GDM1 (cell line): ENCODE measurements at regions not wholly inside any gene's neighbourhood (a gene's known extent, or its start where the extent isn't known, plus 50 kb on each side); places are given as distances from the start of the nearest gene placed in this dataset.

Experiments used
- DNase-seq: peaks from one replicate; lab custom pipeline; 2025; lab: John Stamatoyannopoulos, UW

- DNase-seq = no peak
These were observed 52.3 kb upstream of the KLHL25 start for GRCh38 chr15:85847031-85847430.

GRCh38 chr15:85849946-85850345 lies 55.2 kb upstream of the KLHL25 start:
- no peak for DNase-seq

- DNase-seq = no peak
These were observed 58.2 kb upstream of the KLHL25 start for GRCh38 chr15:85852969-85853368.

- peak; percentile 24 for DNase-seq
These were observed 59.8 kb upstream of the KLHL25 start for GRCh38 chr15:85854345-85855097.

- peak; percentile 26 for DNase-seq
These were observed 64.1 kb upstream of the KLHL25 start for GRCh38 chr15:85858586-85859375.

GRCh38 chr15:85859671-85860070 lies 64.9 kb upstream of the KLHL25 start:
- DNase-seq = no peak

GRCh38 chr15:85860394-85861161 lies 65.9 kb upstream of the KLHL25 start:
- DNase-seq = no peak

- DNase-seq = no peak
These were observed 70.5 kb upstream of the KLHL25 start for GRCh38 chr15:85865070-85865684.

- DNase-seq = no peak
These were observed 72.5 kb upstream of the KLHL25 start for GRCh38 chr15:85867250-85867649.

GRCh38 chr15:85869124-85869523 lies 74.4 kb upstream of the KLHL25 start:
- DNase-seq = no peak

- DNase-seq = no peak
These were observed 75.7 kb upstream of the KLHL25 start for GRCh38 chr15:85870216-85871014.

- DNase-seq = no peak
These were observed 76.8 kb upstream of the KLHL25 start for GRCh38 chr15:85871545-85871944.

- no peak for DNase-seq
These were observed 77.4 kb upstream of the KLHL25 start for GRCh38 chr15:85872125-85872524.

GRCh38 chr15:85874236-85874635 lies 79.5 kb upstream of the KLHL25 start:
- DNase-seq = no peak

- DNase-seq = no peak
These were observed 81.0 kb upstream of the KLHL25 start for GRCh38 chr15:85875756-85876155.

GRCh38 chr15:85878828-85879225 lies 84.1 kb upstream of the KLHL25 start:
- DNase-seq = no peak

- no peak for DNase-seq
These were observed 84.8 kb upstream of the KLHL25 start for GRCh38 chr15:85879334-85880163.

- DNase-seq = no peak
These were observed 85.9 kb upstream of the KLHL25 start for GRCh38 chr15:85880501-85881190.

GRCh38 chr15:85886309-85886811 lies 91.6 kb upstream of the KLHL25 start:
- DNase-seq = no peak
